GM21515 (cell line): ENCODE measurements at regions not wholly inside any gene's neighbourhood (a gene's known extent, or its start where the extent isn't known, plus 50 kb on each side); places are given as distances from the start of the nearest gene placed in this dataset.
"Not testable (repeated sequence)": the region's sequence is repeated elsewhere in the genome, so short reads cannot be mapped to it uniquely, and the experiment has no call there.

Source experiments
- ATAC-seq: cut with Tn5 transposase; IDR thresholded peaks from one replicate; pipeline ENCODE4 v1.9.1; 2021; ENCODE audit not compliant: unreplicated experiment

- not testable (repeated sequence) for ATAC-seq
These were observed 119.6 kb upstream of the FAR2 start for GRCh38 chr12:29029484-29029883.

- no peak for ATAC-seq
These were observed 119.1 kb upstream of the FAR2 start for GRCh38 chr12:29030006-29030405.

- ATAC-seq, result no peak
These were observed 116.6 kb upstream of the FAR2 start for GRCh38 chr12:29032446-29032845.

GRCh38 chr12:29033519-29033918 is 115.6 kb upstream of the FAR2 start:
- no peak for ATAC-seq

- ATAC-seq, result no peak
These were observed 114.0 kb upstream of the FAR2 start for GRCh38 chr12:29035112-29035511.

GRCh38 chr12:29039013-29039412 is 110.1 kb upstream of the FAR2 start:
- ATAC-seq, result no peak

- no peak for ATAC-seq
These were observed 107.5 kb upstream of the FAR2 start for GRCh38 chr12:29041621-29042020.

- no peak for ATAC-seq
These were observed 106.0 kb upstream of the FAR2 start for GRCh38 chr12:29043069-29043468.

GRCh38 chr12:29044799-29045198 is 104.3 kb upstream of the FAR2 start:
- no peak for ATAC-seq

GRCh38 chr12:29048787-29049186 is 100.3 kb upstream of the FAR2 start:
- no peak for ATAC-seq

- ATAC-seq, result peak; percentile 66
These were observed 98.6 kb upstream of the FAR2 start for GRCh38 chr12:29050503-29050902.

- ATAC-seq, result no peak
These were observed 97.9 kb upstream of the FAR2 start for GRCh38 chr12:29051221-29051620.

- ATAC-seq, result peak; percentile 85
These were observed 95.5 kb upstream of the FAR2 start for GRCh38 chr12:29053567-29053966.

- no peak for ATAC-seq
These were observed 94.0 kb upstream of the FAR2 start for GRCh38 chr12:29054858-29055663.

- ATAC-seq, result no peak
These were observed 83.0 kb upstream of the FAR2 start for GRCh38 chr12:29066011-29066588.

- ATAC-seq, result no peak
These were observed 81.6 kb upstream of the FAR2 start for GRCh38 chr12:29067430-29067829.

GRCh38 chr12:29070309-29070708 is 78.8 kb upstream of the FAR2 start:
- ATAC-seq, result no peak

- ATAC-seq, result no peak
These were observed 78.0 kb upstream of the FAR2 start for GRCh38 chr12:29071099-29071498.

GRCh38 chr12:29072631-29073030 is 76.4 kb upstream of the FAR2 start:
- no peak for ATAC-seq

- ATAC-seq, result peak; percentile 85
These were observed 75.3 kb upstream of the FAR2 start for GRCh38 chr12:29073631-29074239.

- ATAC-seq, result no peak
These were observed 68.0 kb upstream of the FAR2 start for GRCh38 chr12:29081101-29081500.

- ATAC-seq, result no peak
These were observed 66.6 kb upstream of the FAR2 start for GRCh38 chr12:29082522-29082921.
